ENCODE measurements at regions not wholly inside any gene's neighbourhood (a gene's known extent, or its start where the extent isn't known, plus 50 kb on each side); places are given as distances from the start of the nearest gene placed in this dataset.
"Not testable (repeated sequence)": the region's sequence is repeated elsewhere in the genome, so short reads cannot be mapped to it uniquely, and the experiment has no call there.

GRCh38 chr3:139269984-139270383 is 73.8 kb upstream of the MRPS22 start:
- Mint-ChIP-seq H3K27ac (no peak overlapping the region), H3K36me3 (no peaks in the 10 kb centered on the region), H3K27me3 (ENCODE audit: low read depth) (no peaks in the 10 kb centered on the region; the same call in 1 of the 2 replicates), H3K9me3 (no peaks in the 10 kb centered on the region), H3K4me3 (no peak overlapping the region), H3K4me1 (no peaks in the 10 kb centered on the region)
- DNase-seq (ENCODE audit: low spot score) = no peak
- ChIA-PET CTCF (interaction anchor here (1.1 kb wide), 1 partner anchor 59 kb away, joined by 3 read pairs; no protein-coding TSS in a partner anchor), POLR2A (no interaction called here)
- TF ChIP-seq PRDM15 (CRISPR knock-in tag; IDR thresholded peaks at IDR 0.05) (no peak), E2F5 (CRISPR knock-in tag; IDR thresholded peaks at IDR 0.05) (no peak), ZNF416 (CRISPR knock-in tag; IDR thresholded peaks at IDR 0.05) (no peak), ELF4 (CRISPR knock-in tag; IDR thresholded peaks at IDR 0.05; ENCODE audit: low read depth) (no peak), SOX15 (CRISPR knock-in tag; IDR thresholded peaks at IDR 0.05) (no peak), MXD4 (CRISPR knock-in tag; IDR thresholded peaks at IDR 0.05; ENCODE audit: borderline replicate concordance) (no peak), TP53 (CRISPR knock-in tag; IDR thresholded peaks at IDR 0.05) (no peak), ZNF396 (CRISPR knock-in tag; IDR thresholded peaks at IDR 0.05; ENCODE audit: borderline replicate concordance) (no peak), ZNF219 (CRISPR knock-in tag; IDR thresholded peaks at IDR 0.05; ENCODE audit: borderline replicate concordance) (no peak)
- no peak for ATAC-seq

- not testable (repeated sequence) for ATAC-seq
Observed at GRCh38 chr3:139270652-139271051, 73.2 kb upstream of the MRPS22 start.

GRCh38 chr3:139280027-139280671 is 63.7 kb upstream of the MRPS22 start:
- ATAC-seq (no peak), DNase-seq (ENCODE audit: low spot score) (no peak)
- Mint-ChIP-seq H3K36me3 (no peaks in the 10 kb centered on the region), H3K9me3 (peaks cover 11% of the 10 kb centered on the region), H3K4me3 (no peak overlapping the region), H3K27ac (no peak overlapping the region), H3K4me1 (no peaks in the 10 kb centered on the region), H3K27me3 (ENCODE audit: low read depth) (no peaks in the 10 kb centered on the region; the same call in none of the 2 replicates)
- ChIA-PET CTCF (interaction anchor here (0.8 to 1.7 kb wide), 4 partner anchors 19 to 49 kb away, joined by 3 to 6 read pairs (median 3); no protein-coding TSS in a partner anchor), POLR2A (no interaction called here)
- TF ChIP-seq NR3C1 (CRISPR knock-in tag; conservative IDR thresholded peaks at IDR 0.05; ENCODE audit: low read depth) (no peak), HMGXB4 (CRISPR knock-in tag; IDR thresholded peaks at IDR 0.05) (no peak), SMAD3 (CRISPR knock-in tag; IDR thresholded peaks at IDR 0.05; ENCODE audit: borderline replicate concordance) (no peak), PREB (CRISPR knock-in tag; IDR thresholded peaks at IDR 0.05; ENCODE audit: borderline replicate concordance) (no peak), NFE2L1 (CRISPR knock-in tag; IDR thresholded peaks at IDR 0.05) (no peak), ZNF416 (CRISPR knock-in tag; IDR thresholded peaks at IDR 0.05) (no peak), ESRRA (CRISPR knock-in tag; IDR thresholded peaks at IDR 0.05; ENCODE audit: borderline replicate concordance) (no peak), ZNF317 (CRISPR knock-in tag; IDR thresholded peaks at IDR 0.05; ENCODE audit: borderline replicate concordance, low read depth) (no peak), NFATC4 (CRISPR knock-in tag; IDR thresholded peaks at IDR 0.05) (no peak), USF2 (CRISPR knock-in tag; IDR thresholded peaks at IDR 0.05) (no peak), NR2C2 (CRISPR knock-in tag; IDR thresholded peaks at IDR 0.05) (no peak), ZNF219 (CRISPR knock-in tag; IDR thresholded peaks at IDR 0.05; ENCODE audit: borderline replicate concordance) (no peak), ZBTB21 (CRISPR knock-in tag; IDR thresholded peaks at IDR 0.05; ENCODE audit: borderline replicate concordance) (no peak), IRF1 (CRISPR knock-in tag; IDR thresholded peaks at IDR 0.05) (no peak), JUN (CRISPR knock-in tag; IDR thresholded peaks at IDR 0.05) (no peak), GABPB1 (CRISPR knock-in tag; IDR thresholded peaks at IDR 0.05) (no peak)

More at GRCh38 chr3:139270652-139271051, 73.2 kb upstream of the MRPS22 start:
- CTCF ChIA-PET = interaction anchor here (1.1 kb wide), 1 partner anchor 58 kb away, joined by 3 read pairs; no protein-coding TSS in a partner anchor
- POLR2A ChIA-PET; H3K27ac Mint-ChIP-seq; H3K4me3 Mint-ChIP-seq; DNase-seq (ENCODE audit: low spot score); H3K36me3 Mint-ChIP-seq; H3K27me3 Mint-ChIP-seq (ENCODE audit: low read depth); H3K9me3 Mint-ChIP-seq; H3K4me1 Mint-ChIP-seq: not testable (repeated sequence)

All from WTC11 (cell line).